PC-3 (cell line): ENCODE measurements at regions not wholly inside any gene's neighbourhood (a gene's known extent, or its start where the extent isn't known, plus 50 kb on each side); places are given as distances from the start of the nearest gene placed in this dataset.

ENCODE experiments used
- CTCF ChIP-seq: fragments of 300-600 bp; sonication (generic); conservative IDR thresholded peaks from 2 replicates; pipeline ENCODE4 v1.5.1; 2017; ENCODE audit warnings: antibody characterized with exemption, low read depth, mild to moderate bottlenecking, low read length
- EZH2 ChIP-seq: fragments of 300-600 bp; sonication (generic); IDR thresholded peaks from one replicate; pipeline ENCODE4 v1.6.1; 2017; ENCODE audit warnings: antibody characterized with exemption, mild to moderate bottlenecking, low read length; ENCODE audit not compliant: unreplicated experiment
- EZH2phosphoT487 ChIP-seq: fragments of 300-600 bp; sonication (generic); IDR thresholded peaks from 2 replicates; pipeline ENCODE4 v1.6.1; 2018; ENCODE audit warnings: mild to moderate bottlenecking, antibody characterized with exemption, low read length, borderline replicate concordance

GRCh38 chr1:209010475-209011230, 572.9 kb upstream of the CAMK1G start:
- no peak for TF ChIP-seq CTCF
- TF ChIP-seq EZH2phosphoT487, result no peak
- TF ChIP-seq EZH2, result no peak
